ENCODE measurements at regions not wholly inside any gene's neighbourhood (a gene's known extent, or its start where the extent isn't known, plus 50 kb on each side); places are given as distances from the start of the nearest gene placed in this dataset.

GRCh38 chr6:47151232-47151898 is 109.2 kb upstream of the ADGRF1 start (continued):
- no peak for TF ChIP-seq RREB1 (CRISPR knock-in tag; IDR thresholded peaks at IDR 0.05)
- TF ChIP-seq ZNF586 (CRISPR knock-in tag; conservative IDR thresholded peaks at IDR 0.05): no peak

DNA sequence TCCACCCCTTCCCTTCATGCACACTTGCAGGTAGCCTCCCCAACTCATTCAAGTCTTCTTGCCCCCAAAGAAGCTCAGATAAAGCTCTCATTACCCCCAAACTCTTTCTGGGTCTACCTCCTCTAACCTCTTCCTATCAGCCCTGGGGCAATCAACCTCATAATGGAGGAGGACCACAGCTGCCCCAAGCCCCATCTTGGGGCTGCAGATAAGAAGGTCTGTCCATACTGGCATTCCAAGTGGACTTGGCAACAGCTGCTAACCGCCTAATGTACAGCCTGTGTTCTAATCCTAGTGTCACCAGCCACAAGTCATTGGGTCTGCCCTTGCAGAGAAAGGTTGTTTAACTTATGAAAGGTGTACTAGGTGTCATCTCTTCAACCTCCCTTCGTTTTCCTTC is 107.4 kb upstream of the ADGRF1 start:
- no peak for FAIRE-seq
- no peak for TF ChIP-seq ATF1 (CRISPR knock-in tag; IDR thresholded peaks at IDR 0.05)
- TF ChIP-seq ATF1 (tag; IDR thresholded peaks at IDR 0.05): no peak
- TF ChIP-seq PHB (CRISPR knock-in tag; IDR thresholded peaks at IDR 0.05): no peak
- TF ChIP-seq, protein P1, sequence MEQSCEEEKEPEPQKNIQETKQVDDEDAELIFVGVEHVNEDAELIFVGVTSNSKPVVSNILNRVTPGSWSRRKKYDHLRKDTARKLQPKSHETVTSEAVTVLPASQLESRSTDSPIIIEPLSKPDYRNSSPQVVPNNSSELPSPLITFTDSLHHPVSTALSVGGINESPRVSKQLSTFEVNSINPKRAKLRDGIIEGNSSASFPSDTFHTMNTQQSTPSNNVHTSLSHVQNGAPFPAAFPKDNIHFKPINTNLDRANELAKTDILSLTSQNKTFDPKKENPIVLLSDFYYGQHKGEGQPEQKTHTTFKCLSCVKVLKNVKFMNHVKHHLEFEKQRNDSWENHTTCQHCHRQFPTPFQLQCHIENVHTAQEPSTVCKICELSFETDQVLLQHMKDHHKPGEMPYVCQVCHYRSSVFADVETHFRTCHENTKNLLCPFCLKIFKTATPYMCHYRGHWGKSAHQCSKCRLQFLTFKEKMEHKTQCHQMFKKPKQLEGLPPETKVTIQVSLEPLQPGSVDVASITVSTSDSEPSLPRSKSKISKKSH (CRISPR knock-in tag; IDR thresholded peaks at IDR 0.05): no peak
- peak; percentile 78 for TF ChIP-seq CBFA2T3 (IDR thresholded peaks at IDR 0.05)
- TF ChIP-seq TRIM24 (IDR thresholded peaks at IDR 0.05): 0 out of 4 replicates have a peak, but pooled peaks of 1 of the 2 experiments have one; percentile 10
- no peak for TF ChIP-seq ZFP1 (CRISPR knock-in tag; IDR thresholded peaks at IDR 0.05)
- TF ChIP-seq L3MBTL2 (IDR thresholded peaks at IDR 0.05): no peak
- no peak for TF ChIP-seq RHOXF2B (CRISPR knock-in tag; conservative IDR thresholded peaks at IDR 0.05)
- TF ChIP-seq RFX1 (IDR thresholded peaks at IDR 0.05): no peak
- TF ChIP-seq, protein P2, sequence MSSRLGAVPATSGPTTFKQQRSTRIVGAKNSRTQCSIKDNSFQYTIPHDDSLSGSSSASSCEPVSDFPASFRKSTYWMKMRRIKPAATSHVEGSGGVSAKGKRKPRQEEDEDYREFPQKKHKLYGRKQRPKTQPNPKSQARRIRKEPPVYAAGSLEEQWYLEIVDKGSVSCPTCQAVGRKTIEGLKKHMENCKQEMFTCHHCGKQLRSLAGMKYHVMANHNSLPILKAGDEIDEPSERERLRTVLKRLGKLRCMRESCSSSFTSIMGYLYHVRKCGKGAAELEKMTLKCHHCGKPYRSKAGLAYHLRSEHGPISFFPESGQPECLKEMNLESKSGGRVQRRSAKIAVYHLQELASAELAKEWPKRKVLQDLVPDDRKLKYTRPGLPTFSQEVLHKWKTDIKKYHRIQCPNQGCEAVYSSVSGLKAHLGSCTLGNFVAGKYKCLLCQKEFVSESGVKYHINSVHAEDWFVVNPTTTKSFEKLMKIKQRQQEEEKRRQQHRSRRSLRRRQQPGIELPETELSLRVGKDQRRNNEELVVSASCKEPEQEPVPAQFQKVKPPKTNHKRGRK (tag; IDR thresholded peaks at IDR 0.05): no peak
- TF ChIP-seq ZNF41 (CRISPR knock-in tag; conservative IDR thresholded peaks at IDR 0.05): no peak

More for the DNA sequence above, 107.4 kb upstream of the ADGRF1 start:
- Histone ChIP-seq H3K27me3 (ENCODE audit: control insufficient read depth in 2 of 2, insufficient read depth in 2 of 2, low read length in 2 of 2) (peaks cover 12 to 17% of the 10 kb centered on the region in 2 experiments), H3K4me1 (replicated peaks in 1 of 2; ENCODE audit: control insufficient read depth in 2 of 2, insufficient read depth in 2 of 2, low read length in 2 of 2) (no peaks in the 10 kb centered on the region; a peak in 1 of 5 replicates), H3K4me3 (no peak overlapping the region), H3K27ac (ENCODE audit: extremely low read depth, low read depth, low read length) (no peak overlapping the region), H3K79me2 (ENCODE audit: control insufficient read depth, insufficient read depth, low read length) (no peaks in the 10 kb centered on the region), H3K9me3 (replicated peaks; ENCODE audit: control insufficient read depth, insufficient read depth, low read depth, low read length) (no peaks in the 10 kb centered on the region), H3K36me3 (ENCODE audit: control insufficient read depth, insufficient read depth, low read length) (no peaks in the 10 kb centered on the region), H3K9ac (ENCODE audit: insufficient read depth in 1 of 2, low read depth in 2 of 2, low read length in 2 of 2) (no peak overlapping the region), H3K9me1 (ENCODE audit: control insufficient read depth, insufficient read depth, low read length) (no peaks in the 10 kb centered on the region), H3K4me2 (ENCODE audit: insufficient read depth, low read length) (no peak overlapping the region), H2AFZ (ENCODE audit: low read depth, low read length) (no peak overlapping the region), H4K20me1 (replicated peaks; ENCODE audit: control insufficient read depth, insufficient read depth, low read length) (no peaks in the 10 kb centered on the region)
- intact Hi-C loops (cut with micrococcal nuclease): no loop called here
- 0% methylated on average over 2 of the region's 2 CpGs for WGBS (ENCODE audit: insufficient coverage, low coverage, missing lambda C conversion rate)
- in situ Hi-C loops (cut with MboI): no loop called here
- no TSS peak for BruUV-seq (replicated peaks)
- DNase-seq (ENCODE audit: extremely low read depth in 1 of 4, low spot score in 3 of 4): no peak
- ATAC-seq: no peak; the same call in 2 of the 3 replicates
- ChIA-PET POLR2A (interaction anchor here (0.6 to 0.8 kb wide), 2 partner anchors 9 to 158 kb away, joined by 3 read pairs; no protein-coding TSS in a partner anchor), CTCF (ENCODE audit: low intra/inter-chr PET ratio) (no interaction called here)
